Upper lobe of left lung (tissue), 6 donors: ENCODE measurements at regions not wholly inside any gene's neighbourhood (a gene's known extent, or its start where the extent isn't known, plus 50 kb on each side); places are given as distances from the start of the nearest gene placed in this dataset.

Experiments
- ATAC-seq, 2 donors: fragments of 200-7000 bp; cut with Tn5 transposase; one replicate each; pipeline ENCODE4 v1.9.1; 2022; ENCODE audit warnings: mild to moderate bottlenecking in 2 of 2, moderate library complexity in 2 of 2; ENCODE audit not compliant: low FRiP score in 2 of 2
- DNase-seq, 2 donors: peaks; one replicate each; pipeline ENCODE4 v3.0.0-alpha.2; 2019 to 2020
- H3K27ac ChIP-seq, 4 donors: fragments of 200-600 bp; sonication (generic); one replicate each; pipeline ENCODE4 v1.5.1; 2016 to 2019
- H3K27me3 ChIP-seq, 4 donors: fragments of 200-600 bp; sonication (generic); one replicate each; pipeline ENCODE4 v1.5.1; 2017 to 2019
- H3K36me3 ChIP-seq, 4 donors: fragments of 200-600 bp; sonication (generic); one replicate each; pipeline ENCODE4 v1.5.1; 2016 to 2019
- H3K4me1 ChIP-seq, 4 donors: fragments of 200-600 bp; sonication (generic); one replicate each; pipeline ENCODE4 v1.5.1; 2018 to 2019
- H3K4me3 ChIP-seq, 4 donors: fragments of 200-600 bp; sonication (generic); one replicate each; pipeline ENCODE4 v1.5.1; 2017 to 2019; ENCODE audit warnings: mild to moderate bottlenecking in 2 of 4, moderate library complexity in 1 of 4
- H3K9me3 ChIP-seq, 4 donors: fragments of 200-600 bp; sonication (generic); one replicate each; pipeline ENCODE4 v1.5.1; 2018 to 2019
- EP300 ChIP-seq, 4 donors: sonication (generic); formaldehyde crosslinking; IDR thresholded peaks; one replicate each; pipeline ENCODE4 v1.5.1; 2017; ENCODE audit warnings: antibody characterized with exemption in 4 of 4, control low read depth in 2 of 4
- POLR2A ChIP-seq, 4 donors: fragments of 450-650 bp; IDR thresholded peaks; one replicate each; pipeline ENCODE4 v1.5.1; 2016 to 2017; ENCODE audit warnings: antibody characterized with exemption in 4 of 4, mild to moderate bottlenecking in 2 of 4
- POLR2AphosphoS5 ChIP-seq, 2 donors: sonication (generic); formaldehyde crosslinking; IDR thresholded peaks; one replicate each; pipeline ENCODE4 v1.5.1; 2017; ENCODE audit warnings: antibody characterized with exemption in 2 of 2
- WGBS, 2 donors: methylation state at CpG; one replicate each; pipeline ENCODE4 v1.1.5; 2017 to 2018; 5-methylcytosine and 5-hydroxymethylcytosine counted together
- TF ChIP-seq, protein P1 (sequence below), 6 experiments: fragments of 450-650 bp in 4 of 6; fragments of 200-600 bp in 2 of 6; sonication (generic) in 2 of 6; IDR thresholded peaks; one replicate each; pipeline ENCODE4 v1.5.1; 2016 to 2019; ENCODE audit warnings: antibody characterized with exemption in 6 of 6
- donor health status: DM: no; HTN: no; CAD: no; lungs with moderate emphysema.
- donor health status: DM: no; HTN: yes; CAD: no; lungs with severe emphysema.

DNA sequence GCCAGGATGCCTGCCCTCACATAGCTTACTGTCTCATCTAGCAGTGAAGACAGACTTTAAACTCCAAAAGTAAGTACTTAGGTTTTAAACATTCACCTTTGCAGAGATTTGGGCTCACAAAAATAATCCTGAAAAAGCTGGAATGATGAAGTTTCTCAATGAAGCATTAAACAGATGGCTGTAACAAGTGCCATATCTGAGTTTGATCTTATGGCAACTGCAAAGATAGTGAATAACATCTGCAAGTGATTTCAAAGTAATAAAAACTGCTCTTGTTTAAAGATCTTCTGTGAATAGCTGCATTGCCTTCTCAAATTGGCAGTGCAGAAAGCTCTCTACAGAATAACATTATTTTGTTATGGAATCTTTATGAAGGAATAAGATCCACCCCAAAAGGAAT, 271.2 kb upstream of the SMIM31 start:
- no peaks in the 10 kb centered on the region for H3K36me3 ChIP-seq
- TF ChIP-seq, protein P1, sequence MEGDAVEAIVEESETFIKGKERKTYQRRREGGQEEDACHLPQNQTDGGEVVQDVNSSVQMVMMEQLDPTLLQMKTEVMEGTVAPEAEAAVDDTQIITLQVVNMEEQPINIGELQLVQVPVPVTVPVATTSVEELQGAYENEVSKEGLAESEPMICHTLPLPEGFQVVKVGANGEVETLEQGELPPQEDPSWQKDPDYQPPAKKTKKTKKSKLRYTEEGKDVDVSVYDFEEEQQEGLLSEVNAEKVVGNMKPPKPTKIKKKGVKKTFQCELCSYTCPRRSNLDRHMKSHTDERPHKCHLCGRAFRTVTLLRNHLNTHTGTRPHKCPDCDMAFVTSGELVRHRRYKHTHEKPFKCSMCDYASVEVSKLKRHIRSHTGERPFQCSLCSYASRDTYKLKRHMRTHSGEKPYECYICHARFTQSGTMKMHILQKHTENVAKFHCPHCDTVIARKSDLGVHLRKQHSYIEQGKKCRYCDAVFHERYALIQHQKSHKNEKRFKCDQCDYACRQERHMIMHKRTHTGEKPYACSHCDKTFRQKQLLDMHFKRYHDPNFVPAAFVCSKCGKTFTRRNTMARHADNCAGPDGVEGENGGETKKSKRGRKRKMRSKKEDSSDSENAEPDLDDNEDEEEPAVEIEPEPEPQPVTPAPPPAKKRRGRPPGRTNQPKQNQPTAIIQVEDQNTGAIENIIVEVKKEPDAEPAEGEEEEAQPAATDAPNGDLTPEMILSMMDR (IDR thresholded peaks at IDR 0.05): no peak
- TF ChIP-seq EP300 (IDR thresholded peaks at IDR 0.05) (no peak), POLR2A (IDR thresholded peaks at IDR 0.05) (no peak), POLR2AphosphoS5 (IDR thresholded peaks at IDR 0.05) (no peak)
- H3K4me1 ChIP-seq: no peaks in the 10 kb centered on the region
- DNase-seq (no peak), ATAC-seq (no peak)
- H3K27ac ChIP-seq: no peak overlapping the region
- no peak overlapping the region for H3K4me3 ChIP-seq
- no peaks in the 10 kb centered on the region for H3K9me3 ChIP-seq
- no peaks in the 10 kb centered on the region for H3K27me3 ChIP-seq

DNA sequence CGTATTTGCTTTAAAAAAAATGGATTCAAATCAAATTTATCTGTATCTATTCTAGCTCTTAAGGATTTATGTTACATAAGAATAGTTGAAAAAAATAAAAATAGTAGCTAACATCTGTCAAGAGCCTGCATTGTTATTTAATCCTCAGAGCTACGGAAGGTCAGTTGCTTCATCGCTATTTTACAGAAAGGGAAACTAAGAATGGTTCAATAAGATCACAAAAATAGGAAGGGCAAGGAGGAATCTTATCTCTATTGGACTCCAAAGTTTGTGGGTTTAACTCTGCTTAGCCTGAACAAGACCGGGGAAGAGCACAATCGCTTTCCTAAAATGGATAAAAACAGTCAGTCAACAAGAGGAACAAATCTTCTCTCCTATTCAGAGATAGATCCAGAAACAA, 270.2 kb upstream of the SMIM31 start:
- H3K27ac ChIP-seq: no peak overlapping the region
- no peak for TF ChIP-seq POLR2A (IDR thresholded peaks at IDR 0.05)
- TF ChIP-seq, protein P1 (IDR thresholded peaks at IDR 0.05): no peak
- TF ChIP-seq POLR2AphosphoS5 (IDR thresholded peaks at IDR 0.05): no peak
- no peak for TF ChIP-seq EP300 (IDR thresholded peaks at IDR 0.05)
- H3K9me3 ChIP-seq: no peaks in the 10 kb centered on the region
- no peaks in the 10 kb centered on the region for H3K36me3 ChIP-seq
- DNase-seq (no peak), ATAC-seq (no peak)
- no peaks in the 10 kb centered on the region for H3K27me3 ChIP-seq
- H3K4me3 ChIP-seq: no peak overlapping the region
- H3K4me1 ChIP-seq: no peaks in the 10 kb centered on the region
- WGBS, 2 donors: 73 to 84% methylated on average over 5 of the region's 5 CpGs

DNA sequence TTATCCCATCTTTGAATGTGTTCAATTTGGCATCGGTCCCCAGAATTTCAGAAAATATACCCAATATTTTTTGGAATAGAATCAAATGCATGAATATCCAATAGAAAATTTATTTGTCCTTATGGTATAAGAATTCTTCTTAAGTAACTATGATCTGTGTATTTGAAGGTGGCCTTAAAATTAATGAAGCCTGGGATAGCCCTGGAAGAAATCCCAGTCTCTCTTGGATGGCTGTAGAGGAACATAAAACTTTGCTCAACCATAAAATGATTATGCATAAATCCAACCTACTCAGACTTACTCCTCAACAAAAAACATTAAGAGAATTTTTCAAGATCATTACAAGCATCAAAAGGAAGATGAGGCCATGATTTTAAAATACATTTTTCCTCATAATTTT, 269.4 kb upstream of the SMIM31 start:
- Histone ChIP-seq H3K27me3 (no peaks in the 10 kb centered on the region), H3K27ac (no peak overlapping the region), H3K4me1 (no peaks in the 10 kb centered on the region), H3K9me3 (no peaks in the 10 kb centered on the region), H3K36me3 (no peaks in the 10 kb centered on the region), H3K4me3 (no peak overlapping the region)
- 81 to 86% methylated on average over 1 of the region's 1 CpG for WGBS, 2 donors
- TF ChIP-seq POLR2A (IDR thresholded peaks at IDR 0.05): no peak
- TF ChIP-seq EP300 (IDR thresholded peaks at IDR 0.05): no peak
- TF ChIP-seq, protein P1 (IDR thresholded peaks at IDR 0.05): no peak
- TF ChIP-seq POLR2AphosphoS5 (IDR thresholded peaks at IDR 0.05): no peak
- no peak for DNase-seq
- no peak for ATAC-seq

DNA sequence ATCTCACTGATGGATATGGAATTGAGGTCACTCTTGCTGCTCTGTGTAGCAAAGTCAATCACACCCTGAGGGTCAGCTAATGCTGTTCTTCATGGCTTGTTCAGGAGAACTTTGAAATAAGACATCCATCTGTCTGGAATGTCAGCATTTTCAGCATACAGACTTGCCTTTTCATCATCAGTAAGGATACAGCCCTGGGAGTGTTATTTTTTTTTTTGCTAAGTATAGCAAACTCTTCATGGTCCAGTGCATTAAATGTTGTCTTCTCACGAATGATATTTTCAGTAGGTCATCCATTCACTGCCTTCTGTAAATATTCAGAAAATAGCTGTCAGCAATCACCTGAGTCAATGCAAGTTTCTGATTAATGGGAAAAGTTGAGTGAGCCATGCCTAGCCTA, 268.8 kb upstream of the SMIM31 start:
- no peak for ATAC-seq
- 64 to 95% methylated on average over 1 of the region's 1 CpG for WGBS, 2 donors
- Histone ChIP-seq H3K27ac (no peak overlapping the region), H3K4me1 (no peaks in the 10 kb centered on the region), H3K36me3 (no peaks in the 10 kb centered on the region), H3K27me3 (no peaks in the 10 kb centered on the region), H3K9me3 (no peaks in the 10 kb centered on the region), H3K4me3 (no peak overlapping the region)
- DNase-seq: no peak
- TF ChIP-seq POLR2A (IDR thresholded peaks at IDR 0.05) (no peak), EP300 (IDR thresholded peaks at IDR 0.05) (no peak), POLR2AphosphoS5 (IDR thresholded peaks at IDR 0.05) (no peak)
- TF ChIP-seq, protein P1 (IDR thresholded peaks at IDR 0.05): no peak

DNA sequence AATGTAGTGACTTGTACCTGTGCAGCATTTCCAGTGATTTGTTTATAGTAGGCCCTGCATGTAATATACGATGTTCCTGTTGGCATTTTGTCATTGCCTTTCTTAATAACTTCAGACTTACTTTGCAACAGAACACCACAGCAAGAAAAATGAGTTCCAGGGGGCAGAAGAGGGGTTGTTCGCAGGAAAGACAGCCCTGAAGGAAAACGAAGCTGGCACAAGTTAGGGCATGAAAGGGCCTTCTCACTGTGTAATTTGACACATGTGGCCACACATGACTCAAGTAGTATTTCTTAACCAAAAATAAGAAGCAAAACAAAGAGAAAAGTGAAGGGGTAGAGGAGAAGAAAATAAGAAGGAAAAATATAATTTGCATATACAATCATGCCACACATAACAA, 265.8 kb upstream of the SMIM31 start:
- no peaks in the 10 kb centered on the region for H3K36me3 ChIP-seq
- H3K4me3 ChIP-seq: no peak overlapping the region
- no peak for ATAC-seq
- no peak overlapping the region for H3K27ac ChIP-seq
- TF ChIP-seq, protein P1 (IDR thresholded peaks at IDR 0.05): no peak
- TF ChIP-seq EP300 (IDR thresholded peaks at IDR 0.05) (no peak), POLR2AphosphoS5 (IDR thresholded peaks at IDR 0.05) (no peak)
- no peaks in the 10 kb centered on the region for H3K9me3 ChIP-seq
- no peaks in the 10 kb centered on the region for H3K4me1 ChIP-seq
- no peaks in the 10 kb centered on the region for H3K27me3 ChIP-seq
- 38 to 63% methylated on average over 3 of the region's 3 CpGs for WGBS, 2 donors
- DNase-seq: no peak
